NB4 (cell line): ENCODE measurements at regions not wholly inside any gene's neighbourhood (a gene's known extent, or its start where the extent isn't known, plus 50 kb on each side); places are given as distances from the start of the nearest gene placed in this dataset.

Source experiments
- CTCF ChIP-seq: IDR thresholded peaks from one replicate; pipeline ENCODE4 v1.5.1; 2012; ENCODE audit warnings: low read depth, low read length
- MAX ChIP-seq: IDR thresholded peaks from 2 replicates; pipeline ENCODE4 v1.6.1; 2011; ENCODE audit warnings: low read depth, low read length
- MYC ChIP-seq: IDR thresholded peaks from 2 replicates; pipeline ENCODE4 v1.6.1; 2011; ENCODE audit warnings: low read depth, low read length
- POLR2A ChIP-seq: IDR thresholded peaks from 2 replicates; pipeline ENCODE4 v1.6.1; 2011; ENCODE audit warnings: mild to moderate bottlenecking; ENCODE audit not compliant: insufficient read length; ENCODE audit errors: extremely low read depth

- TF ChIP-seq MYC (no peak), CTCF (no peak), POLR2A (no peak), MAX (no peak)
Observed at GRCh38 chr16:86886651-86887050, 308.3 kb downstream of the FOXL1 start.
